HEK293 (cell line): ENCODE measurements at regions not wholly inside any gene's neighbourhood (a gene's known extent, or its start where the extent isn't known, plus 50 kb on each side); places are given as distances from the start of the nearest gene placed in this dataset.

Source experiments
- CTCF ChIA-PET: fragments of 350-600 bp; formaldehyde crosslinking; extraction: SDS; loops from one replicate; lab custom pipeline; 2021; ENCODE audit warnings: antibody characterized with exemption; lab: Yijun Ruan, JAX
- POLR2A ChIA-PET: fragments of 300-600 bp; formaldehyde crosslinking; extraction: SDS; loops from one replicate; lab custom pipeline; 2020; ENCODE audit warnings: antibody characterized with exemption, inconsistent platforms; lab: Yijun Ruan, JAX
- H3K27ac ChIP-seq: fragments of 200-500 bp; sonication (Bioruptor generic); 2 replicates; pipeline ENCODE4 v1.5.1; 2014; ENCODE audit warnings: low read depth, low read length, control low read depth, inconsistent platforms; ENCODE audit errors: extremely low read depth
- H3K36me3 ChIP-seq, 2 experiments: fragments of 200-500 bp in 1 of 2; sonication (Bioruptor generic) in 1 of 2; 1 replicate in 1 of 2; 2 replicates in 1 of 2; pipeline ENCODE4 v1.5.1; 2014 to 2017; ENCODE audit warnings: inconsistent platforms in 2 of 2, low read length in 2 of 2; ENCODE audit not compliant: control insufficient read depth in 2 of 2, insufficient read depth in 1 of 2
- H3K4me1 ChIP-seq: fragments of 200-500 bp; sonication (Bioruptor generic); 2 replicates; pipeline ENCODE4 v1.5.1; 2014; ENCODE audit warnings: mild to moderate bottlenecking, low read length, inconsistent platforms; ENCODE audit not compliant: control insufficient read depth, insufficient read depth
- H3K4me3 ChIP-seq: 2 replicates; pipeline ENCODE4 v1.5.1; 2011; ENCODE audit warnings: low read depth, mild to moderate bottlenecking, control low read depth, low read length, moderate library complexity
- H3K9me3 ChIP-seq: fragments of 200-500 bp; sonication (Bioruptor generic); 2 replicates; pipeline ENCODE4 v1.5.1; 2014; ENCODE audit warnings: low read depth, low read length, inconsistent platforms; ENCODE audit not compliant: control insufficient read depth, insufficient read depth
- HOXA7 ChIP-seq: sonication (generic); formaldehyde crosslinking; IDR thresholded peaks from 2 replicates; pipeline ENCODE4 v1.8.1; 2022; ENCODE audit warnings: missing genetic modification reagents, borderline replicate concordance
- HOXD13 ChIP-seq: sonication (generic); formaldehyde crosslinking; IDR thresholded peaks from 2 replicates; pipeline ENCODE4 v1.8.0; 2022; ENCODE audit warnings: missing genetic modification reagents, borderline replicate concordance
- KLF7 ChIP-seq: fragments of 450-650 bp; formaldehyde crosslinking; IDR thresholded peaks from 2 replicates; pipeline ENCODE4 v1.5.1; 2016; ENCODE audit warnings: missing biosample characterization, missing genetic modification characterization, borderline replicate concordance
- MZF1 ChIP-seq: fragments of 450-650 bp; formaldehyde crosslinking; IDR thresholded peaks from 2 replicates; pipeline ENCODE4 v1.5.1; 2017; ENCODE audit warnings: missing biosample characterization, missing genetic modification characterization, borderline replicate concordance
- RBAK ChIP-seq: fragments of 450-650 bp; formaldehyde crosslinking; IDR thresholded peaks from 2 replicates; pipeline ENCODE4 v1.5.1; 2016; ENCODE audit warnings: missing biosample characterization, missing genetic modification characterization
- SP3 ChIP-seq: fragments of 450-650 bp; formaldehyde crosslinking; IDR thresholded peaks from 2 replicates; pipeline ENCODE4 v1.5.1; 2016; ENCODE audit warnings: missing biosample characterization, missing genetic modification characterization
- TSHZ1 ChIP-seq: fragments of 450-650 bp; formaldehyde crosslinking; IDR thresholded peaks from 2 replicates; pipeline ENCODE4 v1.5.1; 2016; ENCODE audit warnings: missing biosample characterization, missing genetic modification characterization, borderline replicate concordance
- ZBTB17 ChIP-seq: fragments of 450-650 bp; formaldehyde crosslinking; IDR thresholded peaks from 2 replicates; pipeline ENCODE4 v1.5.1; 2016; ENCODE audit warnings: missing biosample characterization, missing genetic modification characterization
- ZIC2 ChIP-seq: fragments of 450-650 bp; formaldehyde crosslinking; IDR thresholded peaks from 2 replicates; pipeline ENCODE4 v1.5.1; 2016; ENCODE audit warnings: missing biosample characterization, missing genetic modification characterization
- ZNF112 ChIP-seq: fragments of 450-650 bp; formaldehyde crosslinking; IDR thresholded peaks from 2 replicates; pipeline ENCODE4 v1.5.0; 2017; ENCODE audit warnings: missing biosample characterization, missing genetic modification characterization
- ZNF211 ChIP-seq: fragments of 450-650 bp; formaldehyde crosslinking; IDR thresholded peaks from 2 replicates; pipeline ENCODE4 v1.5.1; 2016; ENCODE audit warnings: low read depth, missing biosample characterization, missing genetic modification characterization
- ZNF274 ChIP-seq, 2 experiments: fragments of 200-500 bp in 1 of 2; fragments of 450-650 bp in 1 of 2; sonication (Bioruptor generic) in 1 of 2; formaldehyde crosslinking in 1 of 2; IDR thresholded peaks; 2 replicates each; pipeline versions ENCODE4 v1.5.1 to v1.6.1; 2014 to 2016; ENCODE audit warnings: borderline replicate concordance in 1 of 2, inconsistent platforms in 1 of 2, low read length in 1 of 2, missing biosample characterization in 1 of 2, missing genetic modification characterization in 1 of 2
- ZNF280C ChIP-seq: fragments of 450-650 bp; formaldehyde crosslinking; IDR thresholded peaks from 2 replicates; pipeline ENCODE4 v1.5.1; 2016; ENCODE audit warnings: missing biosample characterization, missing genetic modification characterization
- ZNF302 ChIP-seq: fragments of 450-650 bp; formaldehyde crosslinking; IDR thresholded peaks from 2 replicates; pipeline ENCODE4 v1.5.1; 2016; ENCODE audit warnings: missing biosample characterization, missing genetic modification characterization, low read depth
- ZNF404 ChIP-seq: fragments of 450-650 bp; formaldehyde crosslinking; IDR thresholded peaks from 2 replicates; pipeline ENCODE4 v1.5.1; 2017; ENCODE audit warnings: missing biosample characterization, missing genetic modification characterization
- ZNF600 ChIP-seq: fragments of 450-650 bp; formaldehyde crosslinking; IDR thresholded peaks from 2 replicates; pipeline ENCODE4 v1.5.1; 2016; ENCODE audit warnings: missing biosample characterization, missing genetic modification characterization
- ZNF768 ChIP-seq: fragments of 450-650 bp; formaldehyde crosslinking; IDR thresholded peaks from 2 replicates; pipeline ENCODE4 v1.5.1; 2018; ENCODE audit warnings: missing biosample characterization, mild to moderate bottlenecking, missing genetic modification characterization
- TF ChIP-seq, protein P1 (sequence below): fragments of 450-650 bp; formaldehyde crosslinking; IDR thresholded peaks from 2 replicates; pipeline ENCODE4 v1.5.1; 2016; ENCODE audit warnings: missing biosample characterization, missing genetic modification characterization

GRCh38 chr5:171648279-171649074, 137.1 kb upstream of the SMIM23 start:
- Histone ChIP-seq H3K9me3 (no peaks in the 10 kb centered on the region), H3K36me3 (no peaks in the 10 kb centered on the region), H3K4me3 (no peak overlapping the region), H3K27ac (no peak overlapping the region), H3K4me1 (no peaks in the 10 kb centered on the region)
- TF ChIP-seq, protein P1, sequence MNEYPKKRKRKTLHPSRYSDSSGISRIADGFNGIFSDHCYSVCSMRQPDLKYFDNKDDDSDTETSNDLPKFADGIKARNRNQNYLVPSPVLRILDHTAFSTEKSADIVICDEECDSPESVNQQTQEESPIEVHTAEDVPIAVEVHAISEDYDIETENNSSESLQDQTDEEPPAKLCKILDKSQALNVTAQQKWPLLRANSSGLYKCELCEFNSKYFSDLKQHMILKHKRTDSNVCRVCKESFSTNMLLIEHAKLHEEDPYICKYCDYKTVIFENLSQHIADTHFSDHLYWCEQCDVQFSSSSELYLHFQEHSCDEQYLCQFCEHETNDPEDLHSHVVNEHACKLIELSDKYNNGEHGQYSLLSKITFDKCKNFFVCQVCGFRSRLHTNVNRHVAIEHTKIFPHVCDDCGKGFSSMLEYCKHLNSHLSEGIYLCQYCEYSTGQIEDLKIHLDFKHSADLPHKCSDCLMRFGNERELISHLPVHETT (tag by site-specific recombination): no peak
- TF ChIP-seq ZIC2 (tag by site-specific recombination): peak; percentile 81
- CTCF ChIA-PET: interaction anchor here (0.7 to 2.0 kb wide), 3 partner anchors 8 to 255 kb away, joined by 3 to 5 read pairs (median 3); no protein-coding TSS in a partner anchor
- POLR2A ChIA-PET: interaction anchor here (1.6 kb wide), 1 partner anchor 358 kb away, joined by 3 read pairs; the partner anchor contains the start of gene FBXW11

DNA sequence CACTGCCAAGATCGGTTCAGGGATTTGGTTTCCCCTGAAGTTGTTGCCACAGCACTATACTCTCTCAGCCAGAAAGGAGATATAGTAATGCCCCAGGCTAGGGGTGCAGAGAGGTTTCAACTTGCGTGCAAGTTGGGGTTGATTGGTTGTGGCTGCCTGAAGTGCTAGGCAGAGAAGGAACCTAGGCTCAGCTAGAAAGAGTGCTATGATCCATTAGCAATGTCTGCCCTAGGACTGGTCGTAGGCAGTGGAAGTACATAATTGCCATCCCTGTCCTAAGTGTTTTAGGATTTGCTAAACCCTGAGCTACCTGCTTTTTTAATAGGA, 136.6 kb upstream of the SMIM23 start:
- Histone ChIP-seq H3K9me3 (no peaks in the 10 kb centered on the region), H3K4me3 (no peak overlapping the region), H3K27ac (no peak overlapping the region), H3K36me3 (no peaks in the 10 kb centered on the region), H3K4me1 (no peaks in the 10 kb centered on the region)
- ChIA-PET POLR2A (no interaction called here), CTCF (interaction anchor here (0.7 to 2.0 kb wide), 3 partner anchors 9 to 254 kb away, joined by 3 to 5 read pairs (median 3); no protein-coding TSS in a partner anchor)
- TF ChIP-seq ZBTB17 (tag by site-specific recombination) (peak; percentile 96), TSHZ1 (tag by site-specific recombination) (no peak)

GRCh38 chr5:171650597-171650996, 135.0 kb upstream of the SMIM23 start:
- Histone ChIP-seq H3K27ac (no peak overlapping the region), H3K4me1 (no peaks in the 10 kb centered on the region), H3K4me3 (no peak overlapping the region), H3K36me3 (no peaks in the 10 kb centered on the region), H3K9me3 (no peaks in the 10 kb centered on the region)
- CTCF ChIA-PET: no interaction called here
- POLR2A ChIA-PET: no interaction called here
- TF ChIP-seq ZNF280C (tag by site-specific recombination): no peak
- no peak for TF ChIP-seq KLF7
- TF ChIP-seq RBAK: no peak
- no peak for TF ChIP-seq ZNF600
- TF ChIP-seq HOXA7 (CRISPR knock-in tag): no peak
- TF ChIP-seq HOXD13 (CRISPR knock-in tag): no peak
- TF ChIP-seq ZNF274 (IDR thresholded peaks at IDR 0.05; ENCODE audit: low read length): no peak
- no peak for TF ChIP-seq ZNF274 (tag by site-specific recombination; IDR thresholded peaks at IDR 0.05; ENCODE audit: borderline replicate concordance)
- no peak for TF ChIP-seq ZNF302
- TF ChIP-seq ZNF768 (tag by site-specific recombination): no peak
- TF ChIP-seq MZF1: no peak
- no peak for TF ChIP-seq ZNF404
- TF ChIP-seq ZNF211 (tag by site-specific recombination): no peak
- no peak for TF ChIP-seq ZNF112 (tag by site-specific recombination)
- TF ChIP-seq SP3 (tag by site-specific recombination): no peak
